SK-N-SH (cell line): ENCODE measurements at regions not wholly inside any gene's neighbourhood (a gene's known extent, or its start where the extent isn't known, plus 50 kb on each side); places are given as distances from the start of the nearest gene placed in this dataset.

Source experiments
- CTCF ChIA-PET: fragments of 300-600, 350-600 bp; formaldehyde crosslinking; extraction: SDS; loops from one replicate; lab custom pipeline; 2021; lab: Yijun Ruan, JAX
- POLR2A ChIA-PET: fragments of 350-600 bp; sonication (Branson Sonifier 250); formaldehyde crosslinking; extraction: SDS; loops from one replicate; lab custom pipeline; 2020; ENCODE audit warnings: antibody characterized with exemption, inconsistent platforms; lab: Yijun Ruan, JAX
- DNase-seq: peaks from one replicate; pipeline ENCODE4 v3.0.0; 2012
- H2AFZ ChIP-seq: fragments of 200-600 bp; sonication (generic); 2 replicates; pipeline ENCODE4 v1.8.1; 2016; ENCODE audit warnings: antibody characterized with exemption, mild to moderate bottlenecking, low read depth
- H3F3A ChIP-seq: fragments of 200-600 bp; sonication (generic); replicated peaks from 2 replicates; pipeline ENCODE3; 2016; ENCODE audit warnings: antibody characterized with exemption, mild to moderate bottlenecking; ENCODE audit not compliant: insufficient read depth
- H3K27ac ChIP-seq, 2 experiments: fragments of 200-500 bp in 1 of 2; fragments of 200-600 bp in 1 of 2; sonication (Bioruptor generic) in 1 of 2; sonication (generic), shearing (Covaris generic) in 1 of 2; 2 replicates each; pipeline versions ENCODE4 v1.5.1 to v1.6.1; 2014 to 2016; ENCODE audit warnings: low read depth in 2 of 2, inconsistent platforms in 1 of 2, low read length in 1 of 2, mild to moderate bottlenecking in 1 of 2, mixed read lengths in 1 of 2
- H3K27me3 ChIP-seq: fragments of 200-600 bp; sonication (generic), shearing (Covaris generic); 2 replicates; pipeline ENCODE4 v1.6.1; 2016; ENCODE audit warnings: mixed run types; ENCODE audit not compliant: insufficient read depth
- H3K36me3 ChIP-seq, 2 experiments: fragments of 200-500 bp in 1 of 2; fragments of 200-600 bp in 1 of 2; sonication (Bioruptor generic) in 1 of 2; sonication (generic) in 1 of 2; replicated peaks in 1 of 2; 2 replicates each; pipeline versions ENCODE3 to v1.5.1; 2014 to 2016; ENCODE audit warnings: low read length in 1 of 2, mild to moderate bottlenecking in 1 of 2; ENCODE audit not compliant: insufficient read depth in 2 of 2, control insufficient read depth in 1 of 2
- H3K4me1 ChIP-seq, 2 experiments: fragments of 200-500 bp in 1 of 2; fragments of 200-600 bp in 1 of 2; sonication (Bioruptor generic) in 1 of 2; sonication (generic), shearing (Covaris generic) in 1 of 2; 2 replicates each; pipeline versions ENCODE4 v1.5.1 to v1.6.1; 2014 to 2016; ENCODE audit warnings: low read depth in 1 of 2, low read length in 1 of 2, mixed run types in 1 of 2; ENCODE audit not compliant: insufficient read depth in 2 of 2, control insufficient read depth in 1 of 2
- H3K4me2 ChIP-seq: fragments of 200-600 bp; sonication (generic), shearing (Covaris generic); 2 replicates; pipeline ENCODE4 v1.6.1; 2017; ENCODE audit warnings: mixed run types
- H3K4me3 ChIP-seq, 2 experiments: fragments of 200-500 bp in 1 of 2; fragments of 200-600 bp in 1 of 2; sonication (Bioruptor generic) in 1 of 2; sonication (generic), shearing (Covaris generic) in 1 of 2; 2 replicates each; pipeline versions ENCODE4 v1.5.1 to v1.8.1; 2014 to 2016; ENCODE audit warnings: low read depth in 2 of 2, inconsistent platforms in 1 of 2, low read length in 1 of 2, mild to moderate bottlenecking in 1 of 2, mixed read lengths in 1 of 2, moderate library complexity in 1 of 2
- H3K79me2 ChIP-seq: fragments of 200-600 bp; sonication (generic); 2 replicates; pipeline ENCODE4 v1.8.1; 2017; ENCODE audit warnings: mild to moderate bottlenecking; ENCODE audit not compliant: insufficient read depth
- H3K9ac ChIP-seq: fragments of 200-600 bp; sonication (generic); 2 replicates; pipeline ENCODE4 v1.6.1; 2017; ENCODE audit warnings: mixed run types
- H3K9me2 ChIP-seq: fragments of 200-600 bp; sonication (generic); 2 replicates; pipeline ENCODE4 v1.6.1; 2017; ENCODE audit warnings: mixed run types
- H3K9me3 ChIP-seq: fragments of 200-600 bp; sonication (generic); 2 replicates; pipeline ENCODE4 v1.6.1; 2017; ENCODE audit warnings: mixed run types, mild to moderate bottlenecking, moderate library complexity
- H4K20me1 ChIP-seq: fragments of 200-600 bp; sonication (generic); 2 replicates; pipeline ENCODE4 v1.6.1; 2017; ENCODE audit warnings: mild to moderate bottlenecking, mixed run types; ENCODE audit not compliant: insufficient read depth
- CHD2 ChIP-seq: fragments of 150-350 bp; IDR thresholded peaks from 2 replicates; pipeline ENCODE4 v1.6.1; 2018; ENCODE audit warnings: low read length; ENCODE audit not compliant: partially characterized antibody
- CTCF ChIP-seq: fragments of 200-600 bp; sonication (generic); IDR thresholded peaks from 2 replicates; pipeline ENCODE4 v1.6.1; 2017; ENCODE audit warnings: antibody characterized with exemption, mild to moderate bottlenecking, moderate library complexity
- ELF1 ChIP-seq: IDR thresholded peaks from 2 replicates; pipeline ENCODE4 v1.4.0; 2012
- EZH2phosphoT487 ChIP-seq: fragments of 200-600 bp; sonication (generic); IDR thresholded peaks from 2 replicates; pipeline ENCODE4 v1.6.1; 2017; ENCODE audit warnings: low read depth, mixed run types, mild to moderate bottlenecking, antibody characterized with exemption, moderate library complexity, borderline replicate concordance
- FOXM1 ChIP-seq: IDR thresholded peaks from 2 replicates; pipeline ENCODE4 v1.4.0; 2012; ENCODE audit warnings: low read depth, mild to moderate bottlenecking
- GABPA ChIP-seq: IDR thresholded peaks from 2 replicates; pipeline ENCODE4 v1.4.0; 2012; ENCODE audit warnings: low read depth, mild to moderate bottlenecking
- MEF2A ChIP-seq: IDR thresholded peaks from 2 replicates; pipeline ENCODE4 v1.4.0; 2012; ENCODE audit warnings: low read depth, borderline replicate concordance
- NFIC ChIP-seq: IDR thresholded peaks from 2 replicates; pipeline ENCODE4 v1.4.0; 2012; ENCODE audit warnings: borderline replicate concordance
- NRF1 ChIP-seq: IDR thresholded peaks from 2 replicates; pipeline ENCODE4 v1.6.1; 2012; ENCODE audit warnings: low read depth, mild to moderate bottlenecking, low read length
- POLR2AphosphoS5 ChIP-seq: IDR thresholded peaks from 2 replicates; pipeline ENCODE4 v1.6.1; 2012; ENCODE audit warnings: low read depth, low read length
- RAD21 ChIP-seq: IDR thresholded peaks from 2 replicates; pipeline ENCODE4 v1.6.1; 2012; ENCODE audit warnings: mild to moderate bottlenecking, low read length
- REST ChIP-seq: IDR thresholded peaks from 2 replicates; pipeline ENCODE4 v1.6.1; 2012; ENCODE audit warnings: mild to moderate bottlenecking, low read depth, low read length, moderate library complexity
- RXRA ChIP-seq: IDR thresholded peaks from 2 replicates; pipeline ENCODE4 v1.4.0; 2012; ENCODE audit warnings: low read depth, mild to moderate bottlenecking, borderline replicate concordance
- SIN3A ChIP-seq: IDR thresholded peaks from 2 replicates; pipeline ENCODE4 v1.6.1; 2012; ENCODE audit warnings: low read depth, mild to moderate bottlenecking, low read length, moderate library complexity, borderline replicate concordance
- SMC3 ChIP-seq: IDR thresholded peaks from 2 replicates; pipeline ENCODE4 v1.6.1; 2012; ENCODE audit warnings: low read depth, low read length, improper control_type of control experiment
- TAF1 ChIP-seq: IDR thresholded peaks from 2 replicates; pipeline ENCODE4 v1.6.1; 2012; ENCODE audit warnings: low read depth, mild to moderate bottlenecking, low read length, moderate library complexity, borderline replicate concordance
- TEAD4 ChIP-seq: IDR thresholded peaks from 2 replicates; pipeline ENCODE4 v1.4.0; 2012; ENCODE audit warnings: mild to moderate bottlenecking, borderline replicate concordance; ENCODE audit not compliant: insufficient read depth
- USF2 ChIP-seq: fragments of 150-350 bp; IDR thresholded peaks from 2 replicates; pipeline ENCODE4 v1.6.1; 2017; ENCODE audit warnings: antibody characterized with exemption, low read length, low read depth, borderline replicate concordance
- WGBS: methylation state at CpG from one replicate; pipeline ENCODE4 v1.1.6; 2017; ENCODE audit warnings: low lambda C conversion rate; 5-methylcytosine and 5-hydroxymethylcytosine counted together

- H3K79me2 ChIP-seq, result no peaks in the 10 kb centered on the region
- DNase-seq, result no peak
- TF ChIP-seq MEF2A (no peak), CTCF (no peak), USF2 (no peak)
- no peak overlapping the region for H3K4me3 ChIP-seq
- ChIA-PET CTCF (interaction anchor here (1.6 to 11.7 kb wide), 3 partner anchors 32 to 179 kb away, joined by 3 to 121 read pairs (median 4); no protein-coding TSS in a partner anchor), POLR2A (no interaction called here)
- H4K20me1 ChIP-seq, result no peaks in the 10 kb centered on the region
- H3K27me3 ChIP-seq, result peaks cover 9% of the 10 kb centered on the region; the same call in 1 of the 2 replicates
- no peaks in the 10 kb centered on the region for H3K9me3 ChIP-seq
- no peaks in the 10 kb centered on the region for H3K9me2 ChIP-seq
- no peaks in the 10 kb centered on the region for H3F3A ChIP-seq
- H3K27ac ChIP-seq, result no peak overlapping the region
- no peaks in the 10 kb centered on the region for H3K36me3 ChIP-seq
- H3K4me1 ChIP-seq, result peaks cover 0 to 35% of the 10 kb centered on the region in 2 experiments; a peak in 2 of 4 replicates
- 67% methylated on average over 18 of the region's 21 CpGs for WGBS
- no peak overlapping the region for H2AFZ ChIP-seq
- H3K9ac ChIP-seq, result no peak overlapping the region
- H3K4me2 ChIP-seq, result no peak overlapping the region
Measured at GRCh38 chr17:79220713-79221291, 146.2 kb downstream of the ENGASE start.

- peak; percentile 44 for DNase-seq
- no peaks in the 10 kb centered on the region for H3K9me3 ChIP-seq
- H3K4me2 ChIP-seq, result no peak overlapping the region
- 71% methylated on average over 23 of the region's 23 CpGs for WGBS
- H3K4me1 ChIP-seq, result peaks cover 0 to 41% of the 10 kb centered on the region in 2 experiments; a peak in 2 of 4 replicates
- H3K27me3 ChIP-seq, result peaks cover 9% of the 10 kb centered on the region; the same call in 1 of the 2 replicates
- H3K9me2 ChIP-seq, result no peaks in the 10 kb centered on the region
- POLR2A ChIA-PET, result no interaction called here
- H3K27ac ChIP-seq, result no peak overlapping the region
- H3K79me2 ChIP-seq, result no peaks in the 10 kb centered on the region
- no peak overlapping the region for H2AFZ ChIP-seq
- no peaks in the 10 kb centered on the region for H4K20me1 ChIP-seq
- no peaks in the 10 kb centered on the region for H3F3A ChIP-seq
- no peaks in the 10 kb centered on the region for H3K36me3 ChIP-seq
- H3K4me3 ChIP-seq, result no peak overlapping the region
- no peak overlapping the region for H3K9ac ChIP-seq
- CTCF ChIA-PET, result interaction anchor here (1.0 to 11.7 kb wide), 6 partner anchors 10 to 488 kb away, joined by 3 to 121 read pairs (median 4); no protein-coding TSS in a partner anchor
- TF ChIP-seq CHD2 (no peak), RAD21 (no peak), ELF1 (no peak), SIN3A (no peak), RXRA (no peak), GABPA (no peak), NFIC (no peak), POLR2AphosphoS5 (no peak), TAF1 (no peak), EZH2phosphoT487 (no peak), MEF2A (no peak), REST (no peak), NRF1 (no peak), TEAD4 (no peak), FOXM1 (no peak), SMC3 (no peak)
Measured at GRCh38 chr17:79220201-79220712, 145.6 kb downstream of the ENGASE start.
